MCF 10A (cell line): ENCODE measurements at regions not wholly inside any gene's neighbourhood (a gene's known extent, or its start where the extent isn't known, plus 50 kb on each side); places are given as distances from the start of the nearest gene placed in this dataset.
A peak's percentile ranks its signal among the peaks of the same experiment; 100 is the strongest.
"Not testable (repeated sequence)": the region's sequence is repeated elsewhere in the genome, so short reads cannot be mapped to it uniquely, and the experiment has no call there.

ENCODE experiments used
- BruUV-seq: library from RNA; stranded (reverse); fragments of 400-500 nt; replicated peaks from 2 replicates; lab custom pipeline; 2021; lab: Mats Ljungman, UMichigan
- CTCF ChIA-PET: fragments of 300-600 bp; sonication (Branson Sonifier 250); formaldehyde crosslinking; extraction: SDS; loops from one replicate; lab custom pipeline; 2021; ENCODE audit warnings: antibody characterized with exemption, inconsistent platforms; lab: Yijun Ruan, JAX
- POLR2A ChIA-PET: fragments of 300-600, 350-650 bp; sonication (Branson Sonifier 250); formaldehyde crosslinking; extraction: SDS; loops from one replicate; lab custom pipeline; 2020; ENCODE audit warnings: antibody characterized with exemption, inconsistent platforms; lab: Yijun Ruan, JAX
- DNase-seq: peaks from one replicate; pipeline ENCODE4 v3.0.0-alpha.2; 2018; ENCODE audit not compliant: unreplicated experiment
- H3K27ac Mint-ChIP-seq: one replicate; pipeline ENCODE4 v1.8.0; 2022; ENCODE audit warnings: mild to moderate bottlenecking, low read depth, mixed read lengths; ENCODE audit not compliant: unreplicated experiment
- H3K27me3 Mint-ChIP-seq: one replicate; pipeline ENCODE4 v1.8.0; 2022; ENCODE audit warnings: mixed read lengths; ENCODE audit not compliant: insufficient read depth, unreplicated experiment
- H3K36me3 Mint-ChIP-seq: one replicate; pipeline ENCODE4 v1.8.0; 2022; ENCODE audit warnings: mild to moderate bottlenecking, moderate library complexity, mixed read lengths; ENCODE audit not compliant: insufficient read depth, unreplicated experiment
- H3K4me1 Mint-ChIP-seq: one replicate; pipeline ENCODE4 v1.8.0; 2022; ENCODE audit warnings: mixed read lengths; ENCODE audit not compliant: insufficient read depth, unreplicated experiment
- H3K4me3 Mint-ChIP-seq: one replicate; pipeline ENCODE4 v1.8.0; 2022; ENCODE audit warnings: mild to moderate bottlenecking, moderate library complexity, mixed read lengths; ENCODE audit not compliant: unreplicated experiment
- H3K9me3 Mint-ChIP-seq: one replicate; pipeline ENCODE4 v1.8.0; 2022; ENCODE audit warnings: mixed read lengths; ENCODE audit not compliant: unreplicated experiment
- intact Hi-C: fragments of 100-400 bp; cut with micrococcal nuclease; formaldehyde crosslinking; loops from 2 replicates; pipeline ENCODE4 v1.14.1; 2022
- TF ChIP-seq, protein P1 (sequence below): fragments of 200-600 bp; IDR thresholded peaks from one replicate; pipeline ENCODE4 v1.8.0; 2022; ENCODE audit warnings: antibody characterized with exemption, mild to moderate bottlenecking; ENCODE audit not compliant: unreplicated experiment

DNA sequence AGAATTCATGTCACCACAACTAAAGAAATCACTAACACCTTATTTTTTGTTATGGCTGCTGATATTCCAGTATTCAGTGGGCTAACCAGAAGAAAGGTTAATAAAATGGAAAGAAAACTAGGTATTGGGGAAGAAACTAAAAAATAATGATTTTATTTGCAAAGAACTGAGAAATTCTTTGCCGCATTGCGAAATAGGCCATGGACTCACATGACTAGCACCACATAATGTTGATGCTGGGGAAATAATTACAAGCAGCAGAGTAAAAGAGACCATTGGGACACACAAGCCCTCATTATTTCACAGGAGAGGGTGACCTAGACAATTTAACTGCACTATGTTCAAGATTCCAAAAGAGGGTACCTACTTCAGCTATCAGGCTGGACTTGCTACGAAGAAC is 1411.5 kb downstream of the SLITRK5 start:
- H3K27ac Mint-ChIP-seq: no peak overlapping the region
- no TSS peak for BruUV-seq
- H3K4me3 Mint-ChIP-seq: no peak overlapping the region
- ChIA-PET CTCF (interaction anchor here (0.5 kb wide), 1 partner anchor 524 kb away, joined by 4 read pairs; no protein-coding TSS in a partner anchor), POLR2A (no interaction called here)
- intact Hi-C loops: no loop called here
- TF ChIP-seq, protein P1, sequence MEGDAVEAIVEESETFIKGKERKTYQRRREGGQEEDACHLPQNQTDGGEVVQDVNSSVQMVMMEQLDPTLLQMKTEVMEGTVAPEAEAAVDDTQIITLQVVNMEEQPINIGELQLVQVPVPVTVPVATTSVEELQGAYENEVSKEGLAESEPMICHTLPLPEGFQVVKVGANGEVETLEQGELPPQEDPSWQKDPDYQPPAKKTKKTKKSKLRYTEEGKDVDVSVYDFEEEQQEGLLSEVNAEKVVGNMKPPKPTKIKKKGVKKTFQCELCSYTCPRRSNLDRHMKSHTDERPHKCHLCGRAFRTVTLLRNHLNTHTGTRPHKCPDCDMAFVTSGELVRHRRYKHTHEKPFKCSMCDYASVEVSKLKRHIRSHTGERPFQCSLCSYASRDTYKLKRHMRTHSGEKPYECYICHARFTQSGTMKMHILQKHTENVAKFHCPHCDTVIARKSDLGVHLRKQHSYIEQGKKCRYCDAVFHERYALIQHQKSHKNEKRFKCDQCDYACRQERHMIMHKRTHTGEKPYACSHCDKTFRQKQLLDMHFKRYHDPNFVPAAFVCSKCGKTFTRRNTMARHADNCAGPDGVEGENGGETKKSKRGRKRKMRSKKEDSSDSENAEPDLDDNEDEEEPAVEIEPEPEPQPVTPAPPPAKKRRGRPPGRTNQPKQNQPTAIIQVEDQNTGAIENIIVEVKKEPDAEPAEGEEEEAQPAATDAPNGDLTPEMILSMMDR: no peak
- no peaks in the 10 kb centered on the region for H3K4me1 Mint-ChIP-seq
- no peaks in the 10 kb centered on the region for H3K36me3 Mint-ChIP-seq
- no peaks in the 10 kb centered on the region for H3K27me3 Mint-ChIP-seq
- H3K9me3 Mint-ChIP-seq: peaks cover 12% of the 10 kb centered on the region
- DNase-seq: no peak

DNA sequence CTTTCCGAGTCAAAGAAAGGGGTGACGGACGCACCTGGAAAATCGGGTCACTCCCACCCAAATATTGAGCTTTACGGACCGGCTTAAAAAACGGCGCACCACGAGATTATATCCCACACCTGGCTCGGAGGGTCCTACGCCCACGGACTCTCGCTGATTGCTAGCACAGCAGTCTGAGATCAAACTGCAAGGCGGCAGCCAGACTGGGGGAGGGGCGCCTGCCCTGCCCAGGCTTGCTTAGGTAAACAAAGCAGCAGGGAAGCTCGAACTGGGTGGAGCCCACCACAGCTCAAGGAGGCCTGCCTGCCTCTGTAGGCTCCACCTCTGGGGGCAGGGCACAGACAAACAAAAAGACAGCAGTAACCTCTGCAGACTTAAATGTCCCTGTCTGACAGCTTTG is 1416.9 kb downstream of the SLITRK5 start:
- H3K27ac Mint-ChIP-seq, H3K9me3 Mint-ChIP-seq, H3K4me3 Mint-ChIP-seq, H3K4me1 Mint-ChIP-seq, H3K27me3 Mint-ChIP-seq, DNase-seq, BruUV-seq, H3K36me3 Mint-ChIP-seq, CTCF ChIA-PET, intact Hi-C loops, POLR2A ChIA-PET: not testable (repeated sequence)

DNA sequence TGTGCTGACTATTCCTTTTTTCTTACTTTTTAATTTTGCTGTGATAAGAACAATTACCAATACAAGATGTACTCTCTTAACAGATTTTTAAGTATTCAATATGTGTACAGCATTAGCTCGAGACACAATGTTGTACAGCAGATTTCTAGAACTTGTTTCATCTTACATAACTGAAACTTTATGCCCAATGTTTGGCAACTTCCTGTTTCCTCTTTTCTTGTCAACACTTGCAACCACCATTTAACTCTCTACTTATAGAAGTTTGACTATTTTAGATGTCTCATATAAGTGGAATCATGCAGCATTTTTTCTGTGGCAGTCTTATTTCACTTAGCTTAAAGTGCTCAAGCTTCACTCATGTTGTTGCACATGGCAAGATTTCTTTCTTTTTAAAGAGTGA is 1426.8 kb downstream of the SLITRK5 start:
- no peak for DNase-seq
- CTCF ChIA-PET: no interaction called here
- Mint-ChIP-seq H3K4me1 (no peaks in the 10 kb centered on the region), H3K27me3 (no peaks in the 10 kb centered on the region), H3K4me3 (no peak overlapping the region), H3K27ac (no peak overlapping the region), H3K36me3 (no peaks in the 10 kb centered on the region), H3K9me3 (peaks cover 5% of the 10 kb centered on the region)
- TF ChIP-seq, protein P1: no peak
- BruUV-seq: no TSS peak
- intact Hi-C loops: no loop called here
- POLR2A ChIA-PET: no interaction called here

DNA sequence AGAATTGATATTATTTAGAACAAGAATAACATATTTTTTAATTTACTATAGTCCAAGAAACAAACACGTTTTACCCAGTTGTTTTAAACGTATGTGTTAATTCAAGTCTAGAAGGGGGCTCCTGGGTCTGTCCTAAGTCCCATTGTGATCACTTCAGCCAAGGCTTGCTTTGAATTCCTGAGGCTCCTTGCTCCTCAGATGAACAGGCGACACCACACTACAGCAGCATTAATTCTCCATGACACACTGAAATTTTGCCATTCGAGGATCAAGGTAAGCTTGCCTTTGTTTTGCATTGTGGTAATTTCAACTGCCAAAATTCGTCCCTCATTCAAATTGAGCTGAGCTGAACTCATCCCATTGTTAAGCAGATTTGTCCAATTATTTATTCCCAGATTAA is 1442.6 kb downstream of the SLITRK5 start:
- TF ChIP-seq, protein P1: no peak
- intact Hi-C loops: no loop called here
- POLR2A ChIA-PET: interaction anchor here (0.6 kb wide), 3 partner anchors 23 to 479 kb away, joined by 3 read pairs; no protein-coding TSS in a partner anchor
- DNase-seq: no peak
- no TSS peak for BruUV-seq
- no peaks in the 10 kb centered on the region for H3K36me3 Mint-ChIP-seq
- no peak overlapping the region for H3K27ac Mint-ChIP-seq
- H3K27me3 Mint-ChIP-seq: no peaks in the 10 kb centered on the region
- no peak overlapping the region for H3K4me3 Mint-ChIP-seq
- no peaks in the 10 kb centered on the region for H3K4me1 Mint-ChIP-seq
- H3K9me3 Mint-ChIP-seq: no peaks in the 10 kb centered on the region
- CTCF ChIA-PET: no interaction called here

DNA sequence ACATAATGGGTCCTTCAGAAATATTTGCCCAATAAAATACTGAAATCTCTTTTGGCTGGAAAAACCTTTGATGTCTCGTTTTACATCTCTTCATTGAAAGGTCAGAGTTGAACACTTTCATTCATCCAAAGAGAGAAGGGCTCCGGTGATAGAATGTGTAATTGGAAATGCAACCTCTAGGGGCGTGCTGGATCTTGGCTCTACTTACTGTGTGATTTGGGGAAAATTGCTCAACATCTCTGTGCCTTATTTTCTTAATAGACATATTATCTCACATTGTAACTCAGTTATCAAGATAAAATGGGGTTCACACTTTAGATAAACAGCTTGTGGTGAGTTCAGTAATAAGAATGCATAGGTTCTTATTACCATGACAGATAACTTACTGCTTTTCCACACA is 1444.1 kb downstream of the SLITRK5 start:
- ChIA-PET CTCF (no interaction called here), POLR2A (no interaction called here)
- H3K4me3 Mint-ChIP-seq: no peak overlapping the region

More for the DNA sequence above, 1444.1 kb downstream of the SLITRK5 start:
- peak overlapping the region; percentile 27 for H3K27ac Mint-ChIP-seq
- TF ChIP-seq, protein P1: no peak
- no peaks in the 10 kb centered on the region for H3K36me3 Mint-ChIP-seq
- no peaks in the 10 kb centered on the region for H3K27me3 Mint-ChIP-seq
- intact Hi-C loops: no loop called here
- H3K4me1 Mint-ChIP-seq: no peaks in the 10 kb centered on the region
- DNase-seq: no peak
- no peaks in the 10 kb centered on the region for H3K9me3 Mint-ChIP-seq
- no TSS peak for BruUV-seq
